Sigmoid colon (tissue), 4 donors: ENCODE measurements at regions not wholly inside any gene's neighbourhood (a gene's known extent, or its start where the extent isn't known, plus 50 kb on each side); places are given as distances from the start of the nearest gene placed in this dataset.

Experiments
- EP300 ChIP-seq, 4 donors: sonication (generic); formaldehyde crosslinking; IDR thresholded peaks; one replicate each; pipeline ENCODE4 v1.6.1; 2017; ENCODE audit warnings: antibody characterized with exemption in 4 of 4
- TF ChIP-seq, protein P1 (sequence below), 4 experiments: fragments of 450-650 bp in 3 of 4; fragments of 200-600 bp in 1 of 4; IDR thresholded peaks; one replicate each; pipeline ENCODE4 v1.5.1; 2016 to 2019; ENCODE audit warnings: antibody characterized with exemption in 4 of 4, mild to moderate bottlenecking in 3 of 4, moderate library complexity in 2 of 4

DNA sequence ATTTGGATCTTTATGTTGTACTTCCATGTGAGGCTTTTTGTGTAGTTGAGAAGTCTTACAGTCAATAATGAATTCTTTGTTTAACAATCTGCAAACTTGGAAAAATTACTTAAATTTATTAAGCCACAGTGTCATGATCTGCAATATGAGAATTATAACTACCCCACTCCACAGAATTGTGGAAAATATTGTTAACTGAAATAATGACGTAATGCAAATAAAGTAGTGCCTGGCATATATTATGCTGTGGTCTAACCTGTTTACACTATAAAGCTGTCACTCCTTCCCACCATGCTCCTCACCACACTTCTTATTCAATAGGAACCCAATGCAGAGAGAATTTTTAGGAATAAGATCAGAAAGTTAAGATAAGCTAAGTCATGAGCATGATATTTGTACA is 632.1 kb upstream of the GALNTL6 start:
- TF ChIP-seq, protein P1, sequence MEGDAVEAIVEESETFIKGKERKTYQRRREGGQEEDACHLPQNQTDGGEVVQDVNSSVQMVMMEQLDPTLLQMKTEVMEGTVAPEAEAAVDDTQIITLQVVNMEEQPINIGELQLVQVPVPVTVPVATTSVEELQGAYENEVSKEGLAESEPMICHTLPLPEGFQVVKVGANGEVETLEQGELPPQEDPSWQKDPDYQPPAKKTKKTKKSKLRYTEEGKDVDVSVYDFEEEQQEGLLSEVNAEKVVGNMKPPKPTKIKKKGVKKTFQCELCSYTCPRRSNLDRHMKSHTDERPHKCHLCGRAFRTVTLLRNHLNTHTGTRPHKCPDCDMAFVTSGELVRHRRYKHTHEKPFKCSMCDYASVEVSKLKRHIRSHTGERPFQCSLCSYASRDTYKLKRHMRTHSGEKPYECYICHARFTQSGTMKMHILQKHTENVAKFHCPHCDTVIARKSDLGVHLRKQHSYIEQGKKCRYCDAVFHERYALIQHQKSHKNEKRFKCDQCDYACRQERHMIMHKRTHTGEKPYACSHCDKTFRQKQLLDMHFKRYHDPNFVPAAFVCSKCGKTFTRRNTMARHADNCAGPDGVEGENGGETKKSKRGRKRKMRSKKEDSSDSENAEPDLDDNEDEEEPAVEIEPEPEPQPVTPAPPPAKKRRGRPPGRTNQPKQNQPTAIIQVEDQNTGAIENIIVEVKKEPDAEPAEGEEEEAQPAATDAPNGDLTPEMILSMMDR (IDR thresholded peaks at IDR 0.05): no peak
- TF ChIP-seq EP300 (IDR thresholded peaks at IDR 0.05): no peak
